MCF 10A (cell line): ENCODE measurements at regions not wholly inside any gene's neighbourhood (a gene's known extent, or its start where the extent isn't known, plus 50 kb on each side); places are given as distances from the start of the nearest gene placed in this dataset.
"Not testable (repeated sequence)": the region's sequence is repeated elsewhere in the genome, so short reads cannot be mapped to it uniquely, and the experiment has no call there.

ENCODE experiments used
- BruUV-seq: library from RNA; stranded (reverse); fragments of 400-500 nt; replicated peaks from 2 replicates; lab custom pipeline; 2021; lab: Mats Ljungman, UMichigan
- CTCF ChIA-PET: fragments of 300-600 bp; sonication (Branson Sonifier 250); formaldehyde crosslinking; extraction: SDS; loops from one replicate; lab custom pipeline; 2021; ENCODE audit warnings: antibody characterized with exemption, inconsistent platforms; lab: Yijun Ruan, JAX
- POLR2A ChIA-PET: fragments of 300-600, 350-650 bp; sonication (Branson Sonifier 250); formaldehyde crosslinking; extraction: SDS; loops from one replicate; lab custom pipeline; 2020; ENCODE audit warnings: antibody characterized with exemption, inconsistent platforms; lab: Yijun Ruan, JAX
- DNase-seq: peaks from one replicate; pipeline ENCODE4 v3.0.0-alpha.2; 2018; ENCODE audit not compliant: unreplicated experiment
- H3K27ac Mint-ChIP-seq: one replicate; pipeline ENCODE4 v1.8.0; 2022; ENCODE audit warnings: mild to moderate bottlenecking, low read depth, mixed read lengths; ENCODE audit not compliant: unreplicated experiment
- H3K27me3 Mint-ChIP-seq: one replicate; pipeline ENCODE4 v1.8.0; 2022; ENCODE audit warnings: mixed read lengths; ENCODE audit not compliant: insufficient read depth, unreplicated experiment
- H3K36me3 Mint-ChIP-seq: one replicate; pipeline ENCODE4 v1.8.0; 2022; ENCODE audit warnings: mild to moderate bottlenecking, moderate library complexity, mixed read lengths; ENCODE audit not compliant: insufficient read depth, unreplicated experiment
- H3K4me1 Mint-ChIP-seq: one replicate; pipeline ENCODE4 v1.8.0; 2022; ENCODE audit warnings: mixed read lengths; ENCODE audit not compliant: insufficient read depth, unreplicated experiment
- H3K4me3 Mint-ChIP-seq: one replicate; pipeline ENCODE4 v1.8.0; 2022; ENCODE audit warnings: mild to moderate bottlenecking, moderate library complexity, mixed read lengths; ENCODE audit not compliant: unreplicated experiment
- H3K9me3 Mint-ChIP-seq: one replicate; pipeline ENCODE4 v1.8.0; 2022; ENCODE audit warnings: mixed read lengths; ENCODE audit not compliant: unreplicated experiment
- intact Hi-C: fragments of 100-400 bp; cut with micrococcal nuclease; formaldehyde crosslinking; loops from 2 replicates; pipeline ENCODE4 v1.14.1; 2022
- TF ChIP-seq, protein P1 (sequence below): fragments of 200-600 bp; IDR thresholded peaks from one replicate; pipeline ENCODE4 v1.8.0; 2022; ENCODE audit warnings: antibody characterized with exemption, mild to moderate bottlenecking; ENCODE audit not compliant: unreplicated experiment

DNA sequence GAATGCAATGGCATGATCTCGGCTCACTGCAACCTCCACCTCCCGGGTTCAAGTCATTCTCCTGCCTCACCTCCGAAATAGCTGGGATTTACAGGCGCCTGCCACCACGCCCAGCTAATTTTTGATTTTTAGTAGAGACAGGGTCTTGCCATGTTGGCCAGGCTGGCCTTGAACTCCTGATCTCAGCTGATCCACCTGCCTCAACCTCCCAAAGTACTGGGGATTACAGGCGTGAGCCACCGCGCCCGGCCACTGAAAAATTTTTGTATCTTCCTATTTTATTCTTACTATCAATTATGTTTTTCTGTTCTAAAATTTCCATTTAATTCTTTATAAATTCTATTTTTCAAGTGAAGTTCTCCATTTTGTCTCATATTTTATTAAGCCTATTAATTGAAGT is 730.4 kb downstream of the EDEM1 start:
- TF ChIP-seq, protein P1, sequence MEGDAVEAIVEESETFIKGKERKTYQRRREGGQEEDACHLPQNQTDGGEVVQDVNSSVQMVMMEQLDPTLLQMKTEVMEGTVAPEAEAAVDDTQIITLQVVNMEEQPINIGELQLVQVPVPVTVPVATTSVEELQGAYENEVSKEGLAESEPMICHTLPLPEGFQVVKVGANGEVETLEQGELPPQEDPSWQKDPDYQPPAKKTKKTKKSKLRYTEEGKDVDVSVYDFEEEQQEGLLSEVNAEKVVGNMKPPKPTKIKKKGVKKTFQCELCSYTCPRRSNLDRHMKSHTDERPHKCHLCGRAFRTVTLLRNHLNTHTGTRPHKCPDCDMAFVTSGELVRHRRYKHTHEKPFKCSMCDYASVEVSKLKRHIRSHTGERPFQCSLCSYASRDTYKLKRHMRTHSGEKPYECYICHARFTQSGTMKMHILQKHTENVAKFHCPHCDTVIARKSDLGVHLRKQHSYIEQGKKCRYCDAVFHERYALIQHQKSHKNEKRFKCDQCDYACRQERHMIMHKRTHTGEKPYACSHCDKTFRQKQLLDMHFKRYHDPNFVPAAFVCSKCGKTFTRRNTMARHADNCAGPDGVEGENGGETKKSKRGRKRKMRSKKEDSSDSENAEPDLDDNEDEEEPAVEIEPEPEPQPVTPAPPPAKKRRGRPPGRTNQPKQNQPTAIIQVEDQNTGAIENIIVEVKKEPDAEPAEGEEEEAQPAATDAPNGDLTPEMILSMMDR = no peak
- Mint-ChIP-seq H3K4me3 (no peak overlapping the region), H3K36me3 (peaks cover 6% of the 10 kb centered on the region), H3K9me3 (no peaks in the 10 kb centered on the region), H3K4me1 (no peaks in the 10 kb centered on the region), H3K27me3 (peaks cover 4% of the 10 kb centered on the region), H3K27ac (no peak overlapping the region)
- intact Hi-C loops = no loop called here
- ChIA-PET POLR2A (no interaction called here), CTCF (no interaction called here)
- DNase-seq = no peak
- no TSS peak for BruUV-seq

DNA sequence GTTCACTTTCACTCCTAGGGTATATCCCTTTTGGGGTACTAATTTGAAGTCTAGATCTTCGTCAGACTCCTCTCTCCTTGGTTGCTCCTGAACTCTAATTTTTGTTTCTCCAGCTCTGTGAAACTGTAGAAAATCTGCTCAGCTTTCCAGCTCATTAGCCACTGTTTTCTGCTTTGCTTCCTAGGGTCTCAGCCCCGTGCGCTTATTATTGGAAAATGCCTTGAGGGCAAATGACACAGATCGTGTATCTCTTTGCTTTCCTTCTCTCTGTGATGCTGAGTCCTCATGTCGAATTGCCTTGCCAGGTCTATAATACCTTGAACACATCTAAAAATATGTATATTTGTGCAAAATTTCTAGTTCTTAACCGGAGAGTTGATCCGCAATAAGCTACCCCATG is 731.1 kb downstream of the EDEM1 start:
- no TSS peak for BruUV-seq
- H3K27ac Mint-ChIP-seq = no peak overlapping the region
- no peak overlapping the region for H3K4me3 Mint-ChIP-seq
- peaks cover 11% of the 10 kb centered on the region for H3K27me3 Mint-ChIP-seq
- peaks cover 6% of the 10 kb centered on the region for H3K36me3 Mint-ChIP-seq
- intact Hi-C loops = no loop called here
- TF ChIP-seq, protein P1 = no peak
- POLR2A ChIA-PET = no interaction called here
- CTCF ChIA-PET = interaction anchor here (0.7 kb wide), 1 partner anchor 48 kb away, joined by 3 read pairs; no protein-coding TSS in a partner anchor
- H3K9me3 Mint-ChIP-seq = no peaks in the 10 kb centered on the region
- DNase-seq = no peak
- H3K4me1 Mint-ChIP-seq = no peaks in the 10 kb centered on the region

DNA sequence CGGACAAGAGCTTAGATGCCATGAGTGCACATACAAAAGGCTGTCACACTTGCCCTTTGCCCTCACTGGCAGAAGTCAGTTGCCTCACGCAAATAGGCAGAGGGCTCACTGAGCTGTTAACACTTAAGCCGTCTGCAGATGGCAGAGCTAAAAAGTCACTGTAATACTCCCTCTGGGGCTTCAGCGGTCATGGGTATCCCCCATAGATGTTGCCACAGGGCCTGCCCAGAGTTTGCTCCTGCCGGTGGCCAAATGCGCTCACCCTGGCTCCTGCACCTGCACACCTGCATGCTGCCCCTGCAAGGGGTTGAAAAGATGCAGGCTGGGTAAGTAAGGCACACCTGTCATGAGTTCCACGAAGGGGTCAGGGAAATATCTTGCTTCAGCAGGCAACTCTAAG is 741.5 kb downstream of the EDEM1 start:
- BruUV-seq = no TSS peak
- ChIA-PET POLR2A (interaction anchor here (0.8 kb wide), 1 partner anchor 16 kb away, joined by 3 read pairs; no protein-coding TSS in a partner anchor), CTCF (no interaction called here)
- no peak for DNase-seq
- Mint-ChIP-seq H3K27me3 (peaks cover 13% of the 10 kb centered on the region), H3K4me3 (no peak overlapping the region), H3K36me3 (no peaks in the 10 kb centered on the region), H3K27ac (no peak overlapping the region), H3K4me1 (no peaks in the 10 kb centered on the region), H3K9me3 (no peaks in the 10 kb centered on the region)
- TF ChIP-seq, protein P1 = no peak
- intact Hi-C loops = no loop called here

DNA sequence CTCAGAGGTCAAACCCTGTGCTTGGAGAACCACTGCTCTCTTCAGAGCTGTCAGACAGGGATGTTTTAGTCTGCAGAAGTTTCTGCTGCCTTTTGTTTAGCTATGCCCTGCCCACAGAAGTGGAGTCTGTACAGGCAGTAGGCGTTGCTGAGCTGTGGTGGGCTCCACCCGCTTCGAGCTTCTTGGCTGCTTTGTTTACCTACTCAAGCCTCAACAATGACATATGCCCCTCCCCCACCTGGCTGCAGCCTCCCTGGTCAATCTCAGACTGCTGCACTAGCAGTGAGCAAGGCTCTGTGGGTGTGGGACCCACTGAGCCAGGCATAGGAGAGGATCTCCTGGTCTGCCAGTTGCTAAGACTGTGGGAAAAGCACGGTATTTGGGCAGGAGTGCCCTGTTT is 756.6 kb downstream of the EDEM1 start:
- H3K9me3 Mint-ChIP-seq, DNase-seq, H3K4me1 Mint-ChIP-seq, POLR2A ChIA-PET, intact Hi-C loops, BruUV-seq, H3K36me3 Mint-ChIP-seq, H3K4me3 Mint-ChIP-seq, CTCF ChIA-PET, H3K27ac Mint-ChIP-seq: not testable (repeated sequence)
- peaks cover 24% of the 10 kb centered on the region for H3K27me3 Mint-ChIP-seq

DNA sequence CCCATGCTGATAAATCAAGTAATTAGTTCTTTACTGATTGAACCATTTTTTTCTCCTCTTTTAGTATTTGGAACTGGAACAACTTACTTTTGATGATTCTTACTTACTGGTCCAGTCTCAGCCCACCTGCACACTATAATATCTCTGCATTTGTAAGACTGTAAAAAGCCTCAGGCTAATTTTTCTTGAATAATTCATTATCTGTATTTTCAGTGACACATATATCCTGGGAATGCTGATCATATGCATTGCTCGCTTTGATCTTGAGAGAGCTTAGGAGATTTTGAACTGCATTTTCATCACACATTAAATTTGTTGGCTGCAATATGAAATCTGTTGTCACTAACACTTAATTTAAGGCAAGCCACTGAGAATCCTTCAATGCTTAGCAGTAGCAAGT is 760.6 kb downstream of the EDEM1 start:
- no peak for DNase-seq

More for the DNA sequence above, 760.6 kb downstream of the EDEM1 start:
- intact Hi-C loops = no loop called here
- H3K27me3 Mint-ChIP-seq = peaks cover 21% of the 10 kb centered on the region
- H3K4me3 Mint-ChIP-seq = no peak overlapping the region
- TF ChIP-seq, protein P1 = no peak
- H3K4me1 Mint-ChIP-seq = no peaks in the 10 kb centered on the region
- no peaks in the 10 kb centered on the region for H3K36me3 Mint-ChIP-seq
- BruUV-seq = no TSS peak
- ChIA-PET CTCF (no interaction called here), POLR2A (no interaction called here)
- H3K27ac Mint-ChIP-seq = no peak overlapping the region
- no peaks in the 10 kb centered on the region for H3K9me3 Mint-ChIP-seq
